GM12873 (cell line): ENCODE measurements at regions not wholly inside any gene's neighbourhood (a gene's known extent, or its start where the extent isn't known, plus 50 kb on each side); places are given as distances from the start of the nearest gene placed in this dataset.

Experiments used
- TF ChIP-seq, protein P1 (sequence below): IDR thresholded peaks from 2 replicates; pipeline ENCODE4 v1.5.1; 2012; ENCODE audit warnings: low read depth, mild to moderate bottlenecking, moderate library complexity, low read length, control low read depth; ENCODE audit not compliant: insufficient read depth; ENCODE audit errors: missing control alignments

GRCh38 chr11:112417339-112417738 is 156.7 kb upstream of the PLET1 start:
- TF ChIP-seq, protein P1, sequence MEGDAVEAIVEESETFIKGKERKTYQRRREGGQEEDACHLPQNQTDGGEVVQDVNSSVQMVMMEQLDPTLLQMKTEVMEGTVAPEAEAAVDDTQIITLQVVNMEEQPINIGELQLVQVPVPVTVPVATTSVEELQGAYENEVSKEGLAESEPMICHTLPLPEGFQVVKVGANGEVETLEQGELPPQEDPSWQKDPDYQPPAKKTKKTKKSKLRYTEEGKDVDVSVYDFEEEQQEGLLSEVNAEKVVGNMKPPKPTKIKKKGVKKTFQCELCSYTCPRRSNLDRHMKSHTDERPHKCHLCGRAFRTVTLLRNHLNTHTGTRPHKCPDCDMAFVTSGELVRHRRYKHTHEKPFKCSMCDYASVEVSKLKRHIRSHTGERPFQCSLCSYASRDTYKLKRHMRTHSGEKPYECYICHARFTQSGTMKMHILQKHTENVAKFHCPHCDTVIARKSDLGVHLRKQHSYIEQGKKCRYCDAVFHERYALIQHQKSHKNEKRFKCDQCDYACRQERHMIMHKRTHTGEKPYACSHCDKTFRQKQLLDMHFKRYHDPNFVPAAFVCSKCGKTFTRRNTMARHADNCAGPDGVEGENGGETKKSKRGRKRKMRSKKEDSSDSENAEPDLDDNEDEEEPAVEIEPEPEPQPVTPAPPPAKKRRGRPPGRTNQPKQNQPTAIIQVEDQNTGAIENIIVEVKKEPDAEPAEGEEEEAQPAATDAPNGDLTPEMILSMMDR = no peak

DNA sequence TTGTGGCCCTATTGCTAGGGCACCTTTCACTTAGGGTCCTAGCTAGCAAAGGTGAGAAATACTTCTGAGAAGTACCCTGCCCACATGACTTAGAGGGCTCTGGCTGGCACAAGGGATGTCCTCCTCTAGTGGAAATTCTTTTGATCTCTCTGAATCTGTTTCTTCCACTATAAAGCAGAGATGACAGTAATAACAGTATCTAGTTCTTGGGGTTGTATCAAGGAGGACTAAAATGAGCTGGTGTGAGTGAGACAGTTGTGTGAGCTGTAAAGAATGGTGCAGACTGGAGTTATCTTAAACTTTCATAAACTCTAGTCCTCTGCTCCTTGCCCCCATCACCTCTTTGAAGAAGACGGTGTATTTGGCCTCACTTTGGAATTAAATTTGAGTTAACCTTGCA is 157.8 kb upstream of the PLET1 start:
- TF ChIP-seq, protein P1 = no peak

- TF ChIP-seq, protein P1 = no peak
These were observed 161.2 kb upstream of the PLET1 start for GRCh38 chr11:112421879-112422278.

GRCh38 chr11:112425121-112425520 is 164.5 kb upstream of the PLET1 start:
- TF ChIP-seq, protein P1 = no peak

GRCh38 chr11:112437096-112437495 is 176.4 kb upstream of the PLET1 start:
- TF ChIP-seq, protein P1 = no peak

- TF ChIP-seq, protein P1 = no peak
These were observed 179.0 kb upstream of the PLET1 start for GRCh38 chr11:112439614-112440013.

GRCh38 chr11:112440518-112440917 is 179.9 kb upstream of the PLET1 start:
- TF ChIP-seq, protein P1 = peak; percentile 38
